ENCODE measurements at regions not wholly inside any gene's neighbourhood (a gene's known extent, or its start where the extent isn't known, plus 50 kb on each side); places are given as distances from the start of the nearest gene placed in this dataset.

- DNase-seq (ENCODE audit: low spot score): no peak
Measured at GRCh38 chr6:163655217-163656121, 241.0 kb downstream of the QKI start.

- DNase-seq (ENCODE audit: low spot score): no peak
Measured at GRCh38 chr6:163651915-163652668, 237.6 kb downstream of the QKI start.

- DNase-seq (ENCODE audit: low spot score): no peak
Measured at GRCh38 chr6:163651426-163651825, 236.9 kb downstream of the QKI start.

- no peak for DNase-seq (ENCODE audit: low spot score)
Measured at GRCh38 chr6:163648868-163649267, 234.3 kb downstream of the QKI start.

GRCh38 chr6:163647624-163648023 lies 233.1 kb downstream of the QKI start:
- DNase-seq (ENCODE audit: low spot score): no peak

- DNase-seq (ENCODE audit: low spot score): no peak
Measured at GRCh38 chr6:163646866-163647265, 232.3 kb downstream of the QKI start.

GRCh38 chr6:163646133-163646532 lies 231.6 kb downstream of the QKI start:
- DNase-seq (ENCODE audit: low spot score): no peak

- DNase-seq (ENCODE audit: low spot score): peak; percentile 52
Measured at GRCh38 chr6:163645560-163645959, 231.0 kb downstream of the QKI start.

GRCh38 chr6:163643866-163644265 lies 229.3 kb downstream of the QKI start:
- DNase-seq (ENCODE audit: low spot score): no peak

GRCh38 chr6:163641706-163642105 lies 227.2 kb downstream of the QKI start:
- no peak for DNase-seq (ENCODE audit: low spot score)

GRCh38 chr6:163640641-163641040 lies 226.1 kb downstream of the QKI start:
- no peak for DNase-seq (ENCODE audit: low spot score)

GRCh38 chr6:163637524-163637923 lies 223.0 kb downstream of the QKI start:
- no peak for DNase-seq (ENCODE audit: low spot score)

GRCh38 chr6:163635731-163636364 lies 221.3 kb downstream of the QKI start:
- DNase-seq (ENCODE audit: low spot score): no peak

GRCh38 chr6:163635315-163635714 lies 220.8 kb downstream of the QKI start:
- no peak for DNase-seq (ENCODE audit: low spot score)

- DNase-seq (ENCODE audit: low spot score): no peak
Measured at GRCh38 chr6:163634211-163635171, 220.0 kb downstream of the QKI start.

- DNase-seq (ENCODE audit: low spot score): no peak
Measured at GRCh38 chr6:163630991-163631390, 216.5 kb downstream of the QKI start.

- DNase-seq (ENCODE audit: low spot score): no peak
Measured at GRCh38 chr6:163630572-163630971, 216.1 kb downstream of the QKI start.

GRCh38 chr6:163630096-163630495 lies 215.6 kb downstream of the QKI start:
- no peak for DNase-seq (ENCODE audit: low spot score)

Measured in putamen (tissue), 1 donor.